ENCODE measurements at regions not wholly inside any gene's neighbourhood (a gene's known extent, or its start where the extent isn't known, plus 50 kb on each side); places are given as distances from the start of the nearest gene placed in this dataset.
A peak's percentile ranks its signal among the peaks of the same experiment; 100 is the strongest.
"Not testable (repeated sequence)": the region's sequence is repeated elsewhere in the genome, so short reads cannot be mapped to it uniquely, and the experiment has no call there.

- no peak for DNase-seq
Observed at GRCh38 chr11:69205743-69206612, 50.2 kb downstream of the SMIM38 start.

- not testable (repeated sequence) for DNase-seq
Observed at GRCh38 chr11:69206613-69206965, 50.9 kb downstream of the SMIM38 start.

GRCh38 chr11:69207165-69207889, 51.6 kb downstream of the SMIM38 start:
- DNase-seq, result no peak

- no peak for DNase-seq
Observed at GRCh38 chr11:69208190-69209037, 52.7 kb downstream of the SMIM38 start.

- no peak for DNase-seq
Observed at GRCh38 chr11:69209038-69209350, 53.3 kb downstream of the SMIM38 start.

- DNase-seq, result no peak
Observed at GRCh38 chr11:69209421-69210309, 53.9 kb downstream of the SMIM38 start.

GRCh38 chr11:69210310-69211035, 54.7 kb downstream of the SMIM38 start:
- peak in 1 of 2 experiments; percentile 31 for DNase-seq

GRCh38 chr11:69211540-69211919, 55.8 kb downstream of the SMIM38 start:
- no peak for DNase-seq

GRCh38 chr11:69211920-69212797, 56.4 kb downstream of the SMIM38 start:
- no peak for DNase-seq

GRCh38 chr11:69212798-69213110, 57.0 kb downstream of the SMIM38 start:
- no peak for DNase-seq

GRCh38 chr11:69213316-69213715, 57.6 kb downstream of the SMIM38 start:
- DNase-seq, result peak; percentile 15 to 47

- no peak for DNase-seq
Observed at GRCh38 chr11:69213964-69214363, 58.2 kb downstream of the SMIM38 start.

- DNase-seq, result no peak
Observed at GRCh38 chr11:69215216-69215615, 59.5 kb downstream of the SMIM38 start.

- no peak for DNase-seq
Observed at GRCh38 chr11:69215784-69216415, 60.2 kb downstream of the SMIM38 start.

- no peak for DNase-seq
Observed at GRCh38 chr11:69216647-69217051, 60.9 kb downstream of the SMIM38 start.

- DNase-seq, result no peak
Observed at GRCh38 chr11:69217276-69218105, 61.8 kb downstream of the SMIM38 start.

- no peak for DNase-seq
Observed at GRCh38 chr11:69218271-69218682, 62.5 kb downstream of the SMIM38 start.

- no peak for DNase-seq
Observed at GRCh38 chr11:69218946-69219720, 63.4 kb downstream of the SMIM38 start.

GRCh38 chr11:69219991-69220390, 64.3 kb downstream of the SMIM38 start:
- no peak for DNase-seq
